CD4-positive, CD25-positive, alpha-beta regulatory T cell (primary cell): ENCODE measurements at regions not wholly inside any gene's neighbourhood (a gene's known extent, or its start where the extent isn't known, plus 50 kb on each side); places are given as distances from the start of the nearest gene placed in this dataset.

Source experiments
- ATAC-seq, 2 donors: fragments of 150-1000 bp; cut with Tn5 transposase; one replicate each; pipeline ENCODE4 v1.10.0; 2021; ENCODE audit warnings: low read depth in 2 of 2, moderate number of reproducible peaks in 2 of 2, moderate library complexity in 1 of 2
- DNase-seq, 3 donors: peaks; one replicate each; pipeline versions ENCODE4 v3.0.0 to v3.0.0-alpha.2; 2012 to 2022; ENCODE audit warnings: mixed read lengths in 1 of 3
- H3K27ac ChIP-seq: one replicate; pipeline ENCODE4 v1.7.0; 2013; ENCODE audit warnings: mild to moderate bottlenecking, low read length; ENCODE audit not compliant: insufficient read depth, poor library complexity, severe bottlenecking
- H3K27me3 ChIP-seq: one replicate; pipeline ENCODE4 v1.7.0; 2013; ENCODE audit warnings: low read length; ENCODE audit not compliant: control insufficient read depth, insufficient read depth
- H3K36me3 ChIP-seq: one replicate; pipeline ENCODE4 v1.7.0; 2013; ENCODE audit warnings: mild to moderate bottlenecking, low read length, moderate library complexity; ENCODE audit not compliant: control insufficient read depth, insufficient read depth
- H3K4me1 ChIP-seq: 2 replicates; pipeline ENCODE4 v1.7.0; 2013; ENCODE audit warnings: mild to moderate bottlenecking, low read length; ENCODE audit not compliant: insufficient read depth, control insufficient read depth, poor library complexity, severe bottlenecking
- H3K4me3 ChIP-seq: one replicate; pipeline ENCODE4 v1.7.0; 2013; ENCODE audit warnings: low read depth, mild to moderate bottlenecking, low read length, moderate library complexity
- H3K9me3 ChIP-seq, 2 experiments: 1 replicate in 1 of 2; 2 replicates in 1 of 2; pipeline ENCODE4 v1.7.0; 2013; ENCODE audit warnings: low read length in 2 of 2, mild to moderate bottlenecking in 1 of 2, moderate library complexity in 1 of 2; ENCODE audit not compliant: control insufficient read depth in 2 of 2
- H3K27ac Mint-ChIP-seq, 3 donors: one replicate each; pipeline ENCODE4 v1.8.0; 2020 to 2022; ENCODE audit warnings: mild to moderate bottlenecking in 3 of 3, mixed read lengths in 3 of 3, moderate library complexity in 2 of 3
- H3K27me3 Mint-ChIP-seq: one replicate; pipeline ENCODE4 v1.8.0; 2022; ENCODE audit warnings: mild to moderate bottlenecking, mixed read lengths
- H3K36me3 Mint-ChIP-seq: one replicate; pipeline ENCODE4 v1.8.0; 2020; ENCODE audit warnings: mixed read lengths
- H3K4me1 Mint-ChIP-seq, 4 donors: one replicate each; pipeline ENCODE4 v1.8.0; 2020 to 2022; ENCODE audit warnings: mixed read lengths in 4 of 4, mild to moderate bottlenecking in 1 of 4
- H3K4me3 Mint-ChIP-seq, 4 donors: one replicate each; pipeline ENCODE4 v1.8.0; 2020 to 2022; ENCODE audit warnings: mild to moderate bottlenecking in 4 of 4, mixed read lengths in 4 of 4, moderate library complexity in 3 of 4
- H3K9me3 Mint-ChIP-seq, 7 donors: one replicate each; pipeline ENCODE4 v1.8.0; 2020 to 2022; ENCODE audit warnings: mixed read lengths in 7 of 7, mild to moderate bottlenecking in 3 of 7, moderate library complexity in 2 of 7

GRCh38 chr18:40041951-40042350, 1913.1 kb upstream of the PIK3C3 start:
- Histone ChIP-seq H3K36me3 (no peaks in the 10 kb centered on the region), H3K9me3 (peaks cover 3 to 5% of the 10 kb centered on the region in 2 experiments), H3K27me3 (no peaks in the 10 kb centered on the region), H3K4me3 (no peak overlapping the region), H3K4me1 (no peaks in the 10 kb centered on the region), H3K27ac (no peak overlapping the region)
- H3K4me1 Mint-ChIP-seq, result peaks cover 0 to 4% (median 0%) of the 10 kb centered on the region in 4 donors
- H3K27ac Mint-ChIP-seq, result no peak overlapping the region
- no peaks in the 10 kb centered on the region for H3K27me3 Mint-ChIP-seq
- H3K36me3 Mint-ChIP-seq, result no peaks in the 10 kb centered on the region
- peaks cover 5 to 25% (median 10%) of the 10 kb centered on the region in 7 donors for H3K9me3 Mint-ChIP-seq
- DNase-seq (no peak), ATAC-seq (no peak)
- H3K4me3 Mint-ChIP-seq, result no peak overlapping the region

GRCh38 chr18:40040574-40040973, 1914.5 kb upstream of the PIK3C3 start:
- Histone ChIP-seq H3K4me3 (no peak overlapping the region), H3K4me1 (no peaks in the 10 kb centered on the region), H3K9me3 (peaks cover 0 to 3% of the 10 kb centered on the region in 2 experiments), H3K27ac (no peak overlapping the region), H3K36me3 (no peaks in the 10 kb centered on the region), H3K27me3 (no peaks in the 10 kb centered on the region)
- DNase-seq, result no peak
- Mint-ChIP-seq H3K9me3 (peaks cover 0 to 21% (median 6%) of the 10 kb centered on the region in 7 donors), H3K4me1 (no peaks in the 10 kb centered on the region), H3K27me3 (no peaks in the 10 kb centered on the region), H3K27ac (no peak overlapping the region), H3K4me3 (no peak overlapping the region), H3K36me3 (no peaks in the 10 kb centered on the region)
- ATAC-seq, result no peak

- Histone ChIP-seq H3K9me3 (peaks cover 0 to 3% of the 10 kb centered on the region in 2 experiments), H3K4me1 (no peaks in the 10 kb centered on the region), H3K27ac (no peak overlapping the region), H3K27me3 (no peaks in the 10 kb centered on the region), H3K36me3 (no peaks in the 10 kb centered on the region), H3K4me3 (no peak overlapping the region)
- Mint-ChIP-seq H3K27me3 (no peaks in the 10 kb centered on the region), H3K4me1 (no peaks in the 10 kb centered on the region), H3K9me3 (peaks cover 0 to 20% (median 7%) of the 10 kb centered on the region in 7 donors), H3K4me3 (no peak overlapping the region), H3K27ac (no peak overlapping the region), H3K36me3 (no peaks in the 10 kb centered on the region)
- DNase-seq, result no peak
- ATAC-seq, result no peak
Observed at GRCh38 chr18:40037356-40037755, 1917.7 kb upstream of the PIK3C3 start.

GRCh38 chr18:40036861-40037260, 1918.2 kb upstream of the PIK3C3 start:
- Mint-ChIP-seq H3K36me3 (no peaks in the 10 kb centered on the region), H3K27me3 (no peaks in the 10 kb centered on the region), H3K4me3 (no peak overlapping the region), H3K27ac (no peak overlapping the region), H3K9me3 (peaks cover 0 to 23% (median 7%) of the 10 kb centered on the region in 7 donors), H3K4me1 (no peaks in the 10 kb centered on the region)
- H3K4me1 ChIP-seq, result no peaks in the 10 kb centered on the region
- H3K36me3 ChIP-seq, result no peaks in the 10 kb centered on the region
- DNase-seq (no peak), ATAC-seq (no peak)
- H3K27ac ChIP-seq, result no peak overlapping the region
- H3K4me3 ChIP-seq, result no peak overlapping the region
- peaks cover 0 to 3% of the 10 kb centered on the region in 2 experiments for H3K9me3 ChIP-seq
- no peaks in the 10 kb centered on the region for H3K27me3 ChIP-seq

- no peak overlapping the region for H3K27ac ChIP-seq
- no peaks in the 10 kb centered on the region for H3K27me3 Mint-ChIP-seq
- peaks cover 0 to 23% (median 7%) of the 10 kb centered on the region in 7 donors for H3K9me3 Mint-ChIP-seq
- H3K36me3 Mint-ChIP-seq, result no peaks in the 10 kb centered on the region
- no peak overlapping the region for H3K4me3 Mint-ChIP-seq
- H3K4me1 ChIP-seq, result no peaks in the 10 kb centered on the region
- no peak overlapping the region for H3K27ac Mint-ChIP-seq
- H3K4me1 Mint-ChIP-seq, result no peaks in the 10 kb centered on the region
- ATAC-seq, result no peak
- no peak for DNase-seq
- H3K4me3 ChIP-seq, result no peak overlapping the region
- no peaks in the 10 kb centered on the region for H3K36me3 ChIP-seq
- peaks cover 0 to 3% of the 10 kb centered on the region in 2 experiments for H3K9me3 ChIP-seq
- H3K27me3 ChIP-seq, result no peaks in the 10 kb centered on the region
Observed at GRCh38 chr18:40035966-40036365, 1919.1 kb upstream of the PIK3C3 start.

- H3K9me3 ChIP-seq, result no peaks in the 10 kb centered on the region
- no peak for ATAC-seq
- no peaks in the 10 kb centered on the region for H3K4me1 ChIP-seq
- Mint-ChIP-seq H3K4me1 (no peaks in the 10 kb centered on the region), H3K36me3 (no peaks in the 10 kb centered on the region), H3K9me3 (peaks cover 0 to 15% (median 4%) of the 10 kb centered on the region in 7 donors), H3K4me3 (no peak overlapping the region), H3K27ac (no peak overlapping the region), H3K27me3 (no peaks in the 10 kb centered on the region)
- H3K36me3 ChIP-seq, result no peaks in the 10 kb centered on the region
- no peak for DNase-seq
- no peak overlapping the region for H3K27ac ChIP-seq
- no peak overlapping the region for H3K4me3 ChIP-seq
- no peaks in the 10 kb centered on the region for H3K27me3 ChIP-seq
Observed at GRCh38 chr18:40032076-40032475, 1923.0 kb upstream of the PIK3C3 start.

- Histone ChIP-seq H3K27ac (no peak overlapping the region), H3K4me1 (no peaks in the 10 kb centered on the region), H3K36me3 (no peaks in the 10 kb centered on the region), H3K27me3 (no peaks in the 10 kb centered on the region), H3K4me3 (no peak overlapping the region), H3K9me3 (no peaks in the 10 kb centered on the region)
- Mint-ChIP-seq H3K27me3 (no peaks in the 10 kb centered on the region), H3K4me3 (no peak overlapping the region), H3K27ac (no peak overlapping the region), H3K9me3 (peaks cover 0 to 14% (median 4%) of the 10 kb centered on the region in 7 donors), H3K4me1 (no peaks in the 10 kb centered on the region), H3K36me3 (no peaks in the 10 kb centered on the region)
- ATAC-seq, result no peak
- no peak for DNase-seq
Observed at GRCh38 chr18:40031435-40031834, 1923.6 kb upstream of the PIK3C3 start.

- no peaks in the 10 kb centered on the region for H3K27me3 ChIP-seq
- Mint-ChIP-seq H3K27me3 (no peaks in the 10 kb centered on the region), H3K36me3 (no peaks in the 10 kb centered on the region), H3K27ac (no peak overlapping the region), H3K4me1 (no peaks in the 10 kb centered on the region), H3K9me3 (peaks cover 0 to 35% (median 8%) of the 10 kb centered on the region in 7 donors), H3K4me3 (no peak overlapping the region)
- H3K4me3 ChIP-seq, result no peak overlapping the region
- DNase-seq, result no peak
- no peak for ATAC-seq
- H3K4me1 ChIP-seq, result no peaks in the 10 kb centered on the region
- H3K27ac ChIP-seq, result no peak overlapping the region
- no peaks in the 10 kb centered on the region for H3K36me3 ChIP-seq
- H3K9me3 ChIP-seq, result no peaks in the 10 kb centered on the region
Observed at GRCh38 chr18:40019797-40020392, 1935.1 kb upstream of the PIK3C3 start.
